IMR-90 (cell line): ENCODE measurements at regions not wholly inside any gene's neighbourhood (a gene's known extent, or its start where the extent isn't known, plus 50 kb on each side); places are given as distances from the start of the nearest gene placed in this dataset.

ENCODE experiments used
- ATAC-seq: fragments of 200-7000 bp; cut with Tn5 transposase; 2 replicates; pipeline ENCODE4 v1.9.1; 2020; ENCODE audit warnings: low read depth, mild to moderate bottlenecking, moderate library complexity
- BruUV-seq: library from RNA; stranded (reverse); fragments of 400-500 nt; replicated peaks from 2 replicates; lab custom pipeline; 2021; lab: Mats Ljungman, UMichigan
- CTCF ChIA-PET: fragments of 300-600 bp; formaldehyde crosslinking; extraction: SDS; loops from one replicate; lab custom pipeline; 2021; ENCODE audit warnings: antibody characterized with exemption; lab: Yijun Ruan, JAX
- POLR2A ChIA-PET: fragments of 300-600 bp; sonication (Branson Sonifier 250); formaldehyde crosslinking; loops from one replicate; lab custom pipeline; 2022; ENCODE audit warnings: antibody characterized with exemption; ENCODE audit not compliant: unreplicated experiment; lab: Charles Lee
- DNase-seq: peaks from one replicate; pipeline ENCODE4 v3.0.0; 2013
- H2AFZ ChIP-seq: replicated peaks from 2 replicates; pipeline ENCODE3; 2013; ENCODE audit warnings: low read length, mild to moderate bottlenecking; ENCODE audit not compliant: poor library complexity
- H2AK5ac ChIP-seq: 2 replicates; pipeline ENCODE4 v1.6.1; 2013; ENCODE audit warnings: low read depth, low read length, inconsistent platforms
- H2AK9ac ChIP-seq: replicated peaks from 2 replicates; pipeline ENCODE3; 2013; ENCODE audit warnings: mild to moderate bottlenecking, low read depth, low read length, moderate library complexity; ENCODE audit not compliant: poor library complexity
- H2BK120ac ChIP-seq: 2 replicates; pipeline ENCODE4 v1.6.1; 2013; ENCODE audit warnings: low read depth, low read length, inconsistent platforms
- H2BK15ac ChIP-seq: 3 replicates; pipeline ENCODE4 v1.6.1; 2013; ENCODE audit warnings: low read depth, low read length, inconsistent platforms
- H2BK20ac ChIP-seq: 2 replicates; pipeline ENCODE4 v1.6.1; 2013; ENCODE audit warnings: low read depth, mild to moderate bottlenecking, inconsistent platforms, low read length, moderate library complexity
- H2BK5ac ChIP-seq: 2 replicates; pipeline ENCODE4 v1.6.1; 2013; ENCODE audit warnings: mild to moderate bottlenecking, low read depth, low read length, inconsistent platforms; ENCODE audit not compliant: poor library complexity, severe bottlenecking
- H3K14ac ChIP-seq: replicated peaks from 2 replicates; pipeline ENCODE4 v1.6.1; 2013; ENCODE audit warnings: low read depth, low read length, inconsistent platforms
- H3K18ac ChIP-seq: 2 replicates; pipeline ENCODE4 v1.6.1; 2013; ENCODE audit warnings: low read depth, low read length, control low read depth
- H3K23ac ChIP-seq: 2 replicates; pipeline ENCODE4 v1.6.1; 2013; ENCODE audit warnings: low read depth, low read length, inconsistent platforms
- H3K27ac ChIP-seq: 2 replicates; pipeline ENCODE4 v1.5.1; 2013; ENCODE audit warnings: mild to moderate bottlenecking, control low read depth, low read length; ENCODE audit not compliant: insufficient read depth
- H3K27me3 ChIP-seq: 2 replicates; pipeline ENCODE4 v1.6.1; 2013; ENCODE audit warnings: low read length; ENCODE audit not compliant: control insufficient read depth, insufficient read depth
- H3K36me3 ChIP-seq: 2 replicates; pipeline ENCODE4 v1.6.1; 2013; ENCODE audit warnings: low read length, mixed read lengths; ENCODE audit not compliant: control insufficient read depth, insufficient read depth
- H3K4ac ChIP-seq: 2 replicates; pipeline ENCODE4 v1.6.1; 2013; ENCODE audit warnings: low read depth, low read length, inconsistent platforms
- H3K4me1 ChIP-seq: 2 replicates; pipeline ENCODE4 v1.6.1; 2013; ENCODE audit warnings: low read length, mixed read lengths; ENCODE audit not compliant: control insufficient read depth, insufficient read depth
- H3K4me2 ChIP-seq: 2 replicates; pipeline ENCODE4 v1.6.1; 2013; ENCODE audit warnings: low read depth, mild to moderate bottlenecking, control low read depth, low read length, moderate library complexity
- H3K4me3 ChIP-seq: 2 replicates; pipeline ENCODE4 v1.5.1; 2013; ENCODE audit warnings: low read depth, mild to moderate bottlenecking, control low read depth, low read length, moderate library complexity; ENCODE audit not compliant: insufficient read depth
- H3K56ac ChIP-seq: 2 replicates; pipeline ENCODE4 v1.6.1; 2013; ENCODE audit warnings: low read length, inconsistent platforms; ENCODE audit not compliant: insufficient read depth; ENCODE audit errors: extremely low read depth
- H3K79me1 ChIP-seq, 2 experiments: 2 replicates each; pipeline ENCODE4 v1.6.1; 2013; ENCODE audit warnings: low read length in 2 of 2, inconsistent platforms in 1 of 2, low read depth in 1 of 2
- H3K9ac ChIP-seq: 2 replicates; pipeline ENCODE4 v1.6.1; 2013; ENCODE audit warnings: low read depth, low read length, control low read depth
- H3K9me1 ChIP-seq: 2 replicates; pipeline ENCODE4 v1.6.1; 2013; ENCODE audit warnings: low read length, inconsistent platforms; ENCODE audit not compliant: insufficient read depth
- H3K9me3 ChIP-seq: 2 replicates; pipeline ENCODE4 v1.6.1; 2013; ENCODE audit warnings: low read length; ENCODE audit not compliant: control insufficient read depth, insufficient read depth
- H4K20me1 ChIP-seq: 2 replicates; pipeline ENCODE4 v1.6.1; 2013; ENCODE audit warnings: low read length, inconsistent platforms; ENCODE audit not compliant: insufficient read depth
- H4K5ac ChIP-seq: 2 replicates; pipeline ENCODE4 v1.6.1; 2013; ENCODE audit warnings: mild to moderate bottlenecking, low read depth, low read length, control low read depth
- H4K8ac ChIP-seq, 2 experiments: 2 replicates each; pipeline ENCODE4 v1.6.1; 2013; ENCODE audit warnings: low read depth in 2 of 2, low read length in 2 of 2, control low read depth in 1 of 2, inconsistent platforms in 1 of 2
- H4K91ac ChIP-seq: 2 replicates; pipeline ENCODE4 v1.6.1; 2013; ENCODE audit warnings: low read depth, low read length, inconsistent platforms; ENCODE audit not compliant: insufficient read depth
- CEBPB ChIP-seq: IDR thresholded peaks from 2 replicates; pipeline ENCODE4 v1.6.1; 2012; ENCODE audit warnings: low read depth, low read length, improper control_type of control experiment
- MAFK ChIP-seq: IDR thresholded peaks from 2 replicates; pipeline ENCODE4 v1.6.1; 2012; ENCODE audit warnings: low read depth, low read length, improper control_type of control experiment
- WGBS, 2 experiments: methylation state at CpG; one replicate each; pipeline versions ENCODE4 v1.1.5 to v1.1.7; 2013; ENCODE audit warnings: missing lambda C conversion rate in 2 of 2; ENCODE audit not compliant: insufficient read length in 1 of 2; ENCODE audit errors: extremely low coverage in 2 of 2; 5-methylcytosine and 5-hydroxymethylcytosine counted together
- dilution Hi-C: fragments of 300-500 bp; cut with HindIII; formaldehyde crosslinking; loops from one replicate; pipeline ENCODE4 v1.14.3; 2018; ENCODE audit warnings: low sequenced_read_pairs; ENCODE audit not compliant: unreplicated experiment
- in situ Hi-C: fragments of 300-500 bp; cut with MboI; formaldehyde crosslinking; loops from 3 replicates; pipeline ENCODE4 v1.14.3; 2019; ENCODE audit warnings: low sequenced_read_pairs, inconsistent platforms, mixed read lengths
- intact Hi-C: fragments of 100-400 bp; cut with micrococcal nuclease; formaldehyde crosslinking; loops from 2 replicates; pipeline ENCODE4 v1.10.0; 2022

- Histone ChIP-seq H3K9me1 (peaks cover 21% of the 10 kb centered on the region), H3K4me2 (peak overlapping the region; percentile 53), H3K4me1 (peaks cover 43% of the 10 kb centered on the region), H2BK20ac (peak overlapping the region; percentile 94), H4K8ac (peak overlapping the region; percentile 74 to 90), H2BK5ac (peak overlapping the region; percentile 85), H3K27me3 (no peaks in the 10 kb centered on the region), H4K91ac (peak overlapping the region; percentile 95), H2AK5ac (peak overlapping the region; percentile 87), H3K56ac (peak overlapping the region; percentile 82), H4K20me1 (no peaks in the 10 kb centered on the region), H3K9ac (peak overlapping the region; percentile 70), H2AK9ac (peak overlapping the region; percentile 4), H3K14ac (peak overlapping the region; percentile 97), H3K9me3 (no peaks in the 10 kb centered on the region), H2AFZ (peak overlapping the region; percentile 56), H4K5ac (peak overlapping the region; percentile 98), H2BK120ac (peak overlapping the region; percentile 99), H2BK15ac (peak overlapping the region; percentile 86), H3K18ac (peak overlapping the region; percentile 98), H3K4ac (peak overlapping the region; percentile 99), H3K27ac (peak overlapping the region; percentile 95), H3K79me1 (no peaks in the 10 kb centered on the region), H3K36me3 (no peaks in the 10 kb centered on the region), H3K23ac (peak overlapping the region; percentile 98), H3K4me3 (no peak overlapping the region)
- ChIA-PET POLR2A (interaction anchor here (0.6 kb wide), 1 partner anchor 11 kb away, joined by 3 read pairs; no protein-coding TSS in a partner anchor), CTCF (interaction anchor here (0.7 kb wide), 1 partner anchor 452 kb away, joined by 3 read pairs; no protein-coding TSS in a partner anchor)
- WGBS, 2 experiments = 5% methylated on average over 2 of the region's 2 CpGs; no CpG with 5 or more reads in 1 of the 2 experiments
- ATAC-seq = 0 out of 2 replicates have a peak, but pooled peaks have one; percentile 1
- BruUV-seq = no TSS peak
- DNase-seq = peak; percentile 48
- in situ Hi-C loops (no loop called here), intact Hi-C loops (loop anchor here (5.0 to 10.0 kb wide), 4 partner anchors 75 to 765 kb away; no protein-coding TSS in a partner anchor), dilution Hi-C loops (no loop called here)
- TF ChIP-seq CEBPB (peak; percentile 64), MAFK (no peak)
These were observed 191.2 kb upstream of the LNX1 start for GRCh38 chr4:53782458-53782845.
